Right cardiac atrium (tissue), 5 donors: ENCODE measurements at regions not wholly inside any gene's neighbourhood (a gene's known extent, or its start where the extent isn't known, plus 50 kb on each side); places are given as distances from the start of the nearest gene placed in this dataset.

Source experiments
- ATAC-seq, 2 donors: fragments of 200-7000 bp; cut with Tn5 transposase; one replicate each; pipeline versions ENCODE4 v1.8.0 to v1.9.1; 2020; ENCODE audit warnings: moderate library complexity in 2 of 2, mild to moderate bottlenecking in 1 of 2
- DNase-seq, 3 donors: peaks; one replicate each; pipeline ENCODE4 v3.0.0-alpha.2; 2020
- H3K27ac ChIP-seq: one replicate; pipeline ENCODE4 v1.5.1; 2013; ENCODE audit warnings: mild to moderate bottlenecking, low read length, control low read depth, moderate library complexity
- H3K27me3 ChIP-seq: one replicate; pipeline ENCODE4 v1.6.1; 2013; ENCODE audit not compliant: control insufficient read depth, insufficient read depth
- H3K4me1 ChIP-seq: one replicate; pipeline ENCODE4 v1.6.1; 2013; ENCODE audit warnings: low read length; ENCODE audit not compliant: control insufficient read depth, insufficient read depth
- H3K4me3 ChIP-seq: one replicate; pipeline ENCODE4 v1.5.1; 2013; ENCODE audit warnings: low read length, control low read depth
- H3K9me3 ChIP-seq: one replicate; pipeline ENCODE4 v1.6.1; 2013; ENCODE audit warnings: low read length; ENCODE audit not compliant: control insufficient read depth
- WGBS: extraction: QIAGEN DNeasy Blood & Tissue Kit; methylation state at CpG from one replicate; pipeline ENCODE4 v1.1.7; 2013; 5-methylcytosine and 5-hydroxymethylcytosine counted together
- intact Hi-C, 4 donors: fragments of 100-400 bp; cut with DNase I; formaldehyde crosslinking; loops; one replicate each; pipeline versions ENCODE4 v1.11.0 to v1.14.0; 2022 to 2023
- donor health status: healthy with polysubstance abuse.
- donor health status: DM: no; HTN: yes; CAD: no.
- donor health status: DM: no; HTN: no; CAD: no.
- donor health status: DM: no; HTN: yes; CAD: no; lungs with severe emphysema.
- donor health status: DM: yes; HTN: yes; CAD: no.

DNA sequence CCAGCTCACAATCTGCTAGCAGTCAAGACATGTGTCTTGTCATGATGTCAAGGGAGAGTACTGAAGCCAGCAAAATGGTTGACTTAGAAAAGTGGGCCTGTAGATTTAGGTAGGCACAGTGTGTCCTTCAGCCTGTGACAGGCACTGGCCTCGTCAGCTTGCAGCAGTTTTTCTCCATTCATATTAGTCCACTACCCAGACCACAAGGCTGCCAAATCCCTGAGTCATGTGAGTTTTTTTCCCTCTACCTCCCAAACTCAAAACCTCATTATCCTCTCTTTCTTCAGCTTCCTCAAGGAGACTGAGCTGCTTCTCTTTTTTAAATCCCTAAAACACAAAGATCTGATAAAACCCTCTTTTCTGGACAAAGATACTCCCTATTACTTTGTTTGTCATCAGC is 102.6 kb upstream of the HS3ST3A1 start:
- intact Hi-C loops = no loop called here
- Histone ChIP-seq H3K9me3 (no peaks in the 10 kb centered on the region), H3K27ac (no peak overlapping the region), H3K4me1 (no peaks in the 10 kb centered on the region), H3K4me3 (no peak overlapping the region), H3K27me3 (no peaks in the 10 kb centered on the region)
- 39% methylated on average over 1 of the region's 1 CpG for WGBS
- DNase-seq = no peak
- no peak for ATAC-seq

DNA sequence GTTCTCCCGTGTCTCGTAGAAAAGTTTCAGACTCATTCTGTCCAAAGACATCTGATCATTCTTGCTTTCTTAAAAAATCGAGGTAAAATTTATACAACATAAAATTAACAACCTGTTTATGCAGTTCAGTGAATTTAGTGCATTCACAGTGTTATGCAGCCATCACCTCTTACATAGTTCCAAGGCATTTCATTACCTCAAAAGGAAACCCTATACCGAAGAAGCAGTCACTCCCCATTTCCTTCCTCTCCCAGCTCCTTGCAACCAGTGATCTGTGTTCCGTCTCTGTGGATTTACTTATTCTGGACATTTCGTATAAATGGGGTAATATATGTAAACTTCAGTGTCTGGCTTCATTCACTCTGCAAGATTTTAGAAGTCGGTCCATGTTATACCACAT is 103.5 kb upstream of the HS3ST3A1 start:
- H3K27me3 ChIP-seq = no peaks in the 10 kb centered on the region
- no peaks in the 10 kb centered on the region for H3K9me3 ChIP-seq
- intact Hi-C loops = no loop called here
- H3K27ac ChIP-seq = no peak overlapping the region
- WGBS = 72% methylated on average over 7 of the region's 7 CpGs
- ATAC-seq (no peak), DNase-seq (no peak)
- H3K4me3 ChIP-seq = no peak overlapping the region
- H3K4me1 ChIP-seq = no peaks in the 10 kb centered on the region

GRCh38 chr17:13721705-13722104 is 120.0 kb upstream of the HS3ST3A1 start:
- 54% methylated on average over 5 of the region's 5 CpGs for WGBS
- H3K9me3 ChIP-seq = no peaks in the 10 kb centered on the region
- intact Hi-C loops = no loop called here
- DNase-seq (no peak), ATAC-seq (peak in 1 of 2 donors; percentile 52)
- H3K27me3 ChIP-seq = no peaks in the 10 kb centered on the region
- no peak overlapping the region for H3K4me3 ChIP-seq
- H3K27ac ChIP-seq = no peak overlapping the region
- no peaks in the 10 kb centered on the region for H3K4me1 ChIP-seq

DNA sequence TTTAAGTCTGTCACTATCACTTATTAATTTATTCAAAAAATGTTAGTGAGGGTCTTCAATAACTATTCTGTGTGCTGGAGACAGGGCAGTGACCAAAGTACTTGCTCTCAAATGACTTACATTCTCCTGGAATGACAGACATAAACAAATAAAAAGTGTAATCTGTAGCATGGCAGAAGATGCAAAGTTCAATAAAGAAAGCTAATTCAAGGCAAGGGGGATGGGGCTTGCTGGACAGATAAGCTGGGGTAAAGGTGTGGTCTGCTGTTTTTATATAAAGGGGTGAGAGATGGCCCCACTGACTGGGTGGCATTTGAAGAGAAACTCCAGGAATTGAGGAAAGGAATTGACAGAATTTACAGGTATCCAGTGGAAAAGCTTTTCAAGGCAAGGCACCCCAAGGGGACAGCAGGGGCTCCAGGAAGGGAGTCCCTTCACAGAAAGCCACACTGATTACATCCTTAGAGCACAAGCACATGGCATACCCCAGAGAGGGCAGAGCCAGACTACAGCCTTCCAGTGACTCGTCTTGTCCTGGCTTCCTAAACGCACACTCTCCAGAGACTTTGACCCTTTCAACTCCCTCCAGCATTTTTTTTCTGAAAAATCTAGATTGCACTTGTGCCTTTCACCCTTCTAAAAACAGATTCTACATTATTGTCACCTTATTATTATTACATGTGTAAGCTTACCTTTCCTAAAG is 123.7 kb upstream of the HS3ST3A1 start:
- no peak overlapping the region for H3K4me3 ChIP-seq
- 19% methylated on average over 2 of the region's 2 CpGs for WGBS
- no peaks in the 10 kb centered on the region for H3K27me3 ChIP-seq
- DNase-seq (no peak), ATAC-seq (no peak)
- H3K9me3 ChIP-seq = no peaks in the 10 kb centered on the region
- no peaks in the 10 kb centered on the region for H3K4me1 ChIP-seq
- intact Hi-C loops = no loop called here
- no peak overlapping the region for H3K27ac ChIP-seq

- ATAC-seq (no peak), DNase-seq (no peak)
- Histone ChIP-seq H3K4me1 (no peaks in the 10 kb centered on the region), H3K4me3 (no peak overlapping the region), H3K27me3 (no peaks in the 10 kb centered on the region), H3K9me3 (no peaks in the 10 kb centered on the region), H3K27ac (no peak overlapping the region)
- intact Hi-C loops = no loop called here
- 84% methylated on average over 6 of the region's 6 CpGs for WGBS
Measured at GRCh38 chr17:13727441-13728171, 125.9 kb upstream of the HS3ST3A1 start.

- intact Hi-C loops = no loop called here
- H3K27ac ChIP-seq = no peak overlapping the region
- 65% methylated on average over 4 of the region's 4 CpGs for WGBS
- no peak overlapping the region for H3K4me3 ChIP-seq
- no peaks in the 10 kb centered on the region for H3K27me3 ChIP-seq
- H3K9me3 ChIP-seq = no peaks in the 10 kb centered on the region
- ATAC-seq = no peak
- no peak for DNase-seq
- no peaks in the 10 kb centered on the region for H3K4me1 ChIP-seq
Measured at GRCh38 chr17:13728781-13729180, 127.1 kb upstream of the HS3ST3A1 start.

GRCh38 chr17:13729466-13730134 is 127.9 kb upstream of the HS3ST3A1 start:
- no peak for ATAC-seq
- H3K27ac ChIP-seq = no peak overlapping the region
- 73% methylated on average over 10 of the region's 10 CpGs for WGBS
- H3K9me3 ChIP-seq = no peaks in the 10 kb centered on the region
- intact Hi-C loops = no loop called here
- no peaks in the 10 kb centered on the region for H3K27me3 ChIP-seq
- H3K4me3 ChIP-seq = no peak overlapping the region
- no peak for DNase-seq
- H3K4me1 ChIP-seq = no peaks in the 10 kb centered on the region

DNA sequence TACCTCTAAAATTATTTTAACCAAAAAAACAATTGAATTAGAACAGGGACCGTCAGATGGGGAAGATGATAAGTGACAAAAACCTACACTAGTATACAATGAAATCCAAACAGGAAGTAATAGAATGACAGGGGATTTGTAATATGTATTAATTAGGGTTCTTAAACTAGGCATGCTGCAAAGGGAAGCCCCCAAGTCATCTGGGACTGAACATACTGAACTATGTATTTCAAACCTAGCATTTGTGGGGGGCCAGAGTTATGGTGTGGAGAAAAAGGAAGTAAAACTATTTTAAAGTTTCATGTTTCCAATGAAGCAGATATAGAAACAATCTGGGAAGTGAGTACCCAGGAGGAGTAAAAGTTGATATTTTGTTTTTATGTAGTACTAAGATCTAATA is 133.2 kb upstream of the HS3ST3A1 start:
- H3K27ac ChIP-seq = no peak overlapping the region
- ATAC-seq (no peak), DNase-seq (no peak)
- no peaks in the 10 kb centered on the region for H3K9me3 ChIP-seq
- intact Hi-C loops = no loop called here
- 49% methylated on average over 1 of the region's 1 CpG for WGBS
- H3K27me3 ChIP-seq = no peaks in the 10 kb centered on the region
- no peaks in the 10 kb centered on the region for H3K4me1 ChIP-seq
- H3K4me3 ChIP-seq = no peak overlapping the region

- no peaks in the 10 kb centered on the region for H3K27me3 ChIP-seq
- no peaks in the 10 kb centered on the region for H3K9me3 ChIP-seq
- DNase-seq (no peak), ATAC-seq (no peak)
- 46% methylated on average over 2 of the region's 2 CpGs for WGBS
- H3K4me3 ChIP-seq = no peak overlapping the region
- no peaks in the 10 kb centered on the region for H3K4me1 ChIP-seq
- no peak overlapping the region for H3K27ac ChIP-seq
- intact Hi-C loops = no loop called here
Measured at GRCh38 chr17:13735444-13735843, 133.7 kb upstream of the HS3ST3A1 start.

DNA sequence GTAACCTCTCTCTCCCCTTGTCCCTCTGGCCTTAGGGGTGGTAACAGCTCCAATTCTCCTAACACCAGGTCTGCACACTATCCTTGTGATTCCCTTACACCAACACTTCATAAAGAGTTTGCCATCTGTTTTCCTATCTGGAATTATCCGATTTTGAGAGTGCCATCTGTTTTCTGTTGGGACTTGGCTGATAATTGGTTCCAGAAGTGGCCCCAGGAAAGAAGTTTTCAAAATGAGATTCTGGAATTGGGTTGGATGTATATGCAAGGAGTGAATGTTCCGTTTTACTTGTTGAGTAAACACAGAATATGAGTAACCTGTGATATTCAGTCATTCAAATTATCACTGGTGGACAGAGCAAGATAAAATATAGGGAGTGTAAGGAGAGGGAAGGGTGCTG is 134.1 kb upstream of the HS3ST3A1 start:
- 78% methylated on average over 2 of the region's 2 CpGs for WGBS
- intact Hi-C loops = no loop called here
- DNase-seq = no peak

DNA sequence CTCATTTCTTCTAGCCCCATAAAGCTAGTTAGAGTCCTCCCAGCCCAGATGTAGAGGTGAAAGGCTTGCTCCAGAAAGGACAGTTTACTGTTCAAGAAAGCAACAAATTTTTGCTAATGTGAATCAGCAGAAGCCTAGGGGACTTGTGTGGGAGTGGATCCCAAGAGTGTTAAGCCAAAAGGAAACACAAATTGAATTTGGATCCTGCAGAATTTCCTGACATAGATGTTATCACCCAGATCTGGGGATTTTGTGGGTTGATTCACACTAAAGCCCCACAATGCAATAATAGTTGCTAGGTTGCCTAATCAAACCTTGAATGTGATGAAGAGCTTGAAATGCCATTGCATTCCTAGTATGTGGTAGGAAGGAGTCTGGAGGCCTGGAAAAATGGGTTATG is 135.2 kb upstream of the HS3ST3A1 start:
- Histone ChIP-seq H3K9me3 (no peaks in the 10 kb centered on the region), H3K4me1 (no peaks in the 10 kb centered on the region), H3K4me3 (no peak overlapping the region), H3K27ac (no peak overlapping the region), H3K27me3 (no peaks in the 10 kb centered on the region)
- DNase-seq = no peak
- intact Hi-C loops = no loop called here
- ATAC-seq = no peak

More for the DNA sequence above, 134.1 kb upstream of the HS3ST3A1 start:
- H3K4me1 ChIP-seq = no peaks in the 10 kb centered on the region
- H3K27ac ChIP-seq = no peak overlapping the region
- no peak for ATAC-seq
- no peaks in the 10 kb centered on the region for H3K9me3 ChIP-seq
- H3K27me3 ChIP-seq = no peaks in the 10 kb centered on the region
- H3K4me3 ChIP-seq = no peak overlapping the region
